ENCODE measurements at regions not wholly inside any gene's neighbourhood (a gene's known extent, or its start where the extent isn't known, plus 50 kb on each side); places are given as distances from the start of the nearest gene placed in this dataset.
A peak's percentile ranks its signal among the peaks of the same experiment; 100 is the strongest.

GRCh38 chr21:33998809-33999208 lies 74.6 kb upstream of the MRPS6 start:
- no peak overlapping the region for H3K18ac ChIP-seq (ENCODE audit: insufficient read length, low read depth, low read length)
- peaks cover 0 to 5% (median 2%) of the 10 kb centered on the region in 3 experiments; a peak in 3 of 7 replicates for H3K36me3 Mint-ChIP-seq (ENCODE audit: insufficient read depth in 1 of 3, low read depth in 3 of 3)

More at GRCh38 chr21:33998809-33999208, 74.6 kb upstream of the MRPS6 start:
- H3K9me3 ChIP-seq (ENCODE audit: control insufficient read depth, low read depth, low read length): no peaks in the 10 kb centered on the region
- H3K4me1 ChIP-seq (ENCODE audit: insufficient read depth, low read length): no peaks in the 10 kb centered on the region
- no peak overlapping the region for H4K91ac ChIP-seq (ENCODE audit: insufficient read length, low read depth, low read length)
- H3K56ac ChIP-seq (ENCODE audit: insufficient read length, low read depth, low read length): no peak overlapping the region
- no peak overlapping the region for H3K4ac ChIP-seq (ENCODE audit: low read depth, low read length)
- H3K79me1 ChIP-seq (ENCODE audit: insufficient read depth, low read depth, low read length, poor library complexity, severe bottlenecking): no peaks in the 10 kb centered on the region
- H3K9ac ChIP-seq (ENCODE audit: extremely low read depth, insufficient read length, low read length): no peak overlapping the region
- no peak overlapping the region for H3K27ac ChIP-seq (ENCODE audit: insufficient read length, low read depth, low read length)
- Mint-ChIP-seq H3K9me3 (peaks cover 6 to 7% of the 10 kb centered on the region in 2 experiments; a peak in 4 of 5 replicates), H3K27me3 (ENCODE audit: low read depth) (0 out of 2 replicates have a peak, but pooled peaks cover 3% of the 10 kb centered on the region), H3K4me1 (no peaks in the 10 kb centered on the region; a peak in 1 of 4 replicates), H3K27ac (peak overlapping the region in 1 of 3 experiments; percentile 30; a peak in 1 of 7 replicates), H3K4me3 (no peak overlapping the region)
- H3K23me2 ChIP-seq (ENCODE audit: insufficient read length, low read depth, low read length, poor library complexity, severe bottlenecking): no peaks in the 10 kb centered on the region
- no peak overlapping the region for H2AK5ac ChIP-seq (ENCODE audit: insufficient read length, low read length)
- no peak for TF ChIP-seq CTCF (conservative IDR thresholded peaks at IDR 0.05)
- H2BK15ac ChIP-seq (ENCODE audit: low read depth, low read length): no peak overlapping the region
- no CpG with 5 or more reads among the region's 8 CpGs for WGBS (ENCODE audit: extremely low coverage, insufficient read length, low lambda C conversion rate)
- H4K20me1 ChIP-seq (ENCODE audit: control insufficient read depth, insufficient read depth, insufficient read length): no peaks in the 10 kb centered on the region
- no peak overlapping the region for H3T11ph ChIP-seq (ENCODE audit: low read length)
- no peak overlapping the region for H2AFZ ChIP-seq (ENCODE audit: low read length)
- no peak overlapping the region for H2BK120ac ChIP-seq (ENCODE audit: low read depth, low read length, poor library complexity, severe bottlenecking)
- no peak overlapping the region for H4K8ac ChIP-seq (replicated peaks; ENCODE audit: insufficient read length, low read depth, low read length)
- H3K23ac ChIP-seq (ENCODE audit: insufficient read length, low read depth, low read length): no peak overlapping the region
- no peak for DNase-seq
- H3K27me3 ChIP-seq (ENCODE audit: insufficient read depth, low read length): no peaks in the 10 kb centered on the region
- H3K14ac ChIP-seq (ENCODE audit: insufficient read depth, low read length): no peak overlapping the region
- no peaks in the 10 kb centered on the region for H3K79me2 ChIP-seq (ENCODE audit: insufficient read depth, low read length)
- H2BK12ac ChIP-seq (ENCODE audit: insufficient read length, low read depth, low read length): no peak overlapping the region
- H3K4me2 ChIP-seq (ENCODE audit: insufficient read depth, insufficient read length, low read length): no peak overlapping the region
- H2BK5ac ChIP-seq (ENCODE audit: insufficient read length, low read length): no peak overlapping the region
- H4K5ac ChIP-seq (ENCODE audit: insufficient read length, low read depth, low read length): no peak overlapping the region
- H2BK20ac ChIP-seq (ENCODE audit: low read depth, low read length, poor library complexity, severe bottlenecking): no peak overlapping the region
